Thoracic aorta (tissue), 2 donors: ENCODE measurements at regions not wholly inside any gene's neighbourhood (a gene's known extent, or its start where the extent isn't known, plus 50 kb on each side); places are given as distances from the start of the nearest gene placed in this dataset.

ENCODE experiments used
- ATAC-seq: fragments of 150-250 bp; one replicate; pipeline ENCODE4 v1.8.0; 2017; ENCODE audit warnings: low read depth; ENCODE audit not compliant: insufficient number of reproducible peaks, low FRiP score
- DNase-seq: peaks from one replicate; pipeline ENCODE4 v3.0.0-alpha.2; 2020; ENCODE audit warnings: low spot score
- H3K27ac ChIP-seq, 2 donors: fragments of 200-600 bp; sonication (generic); 1 replicate in 1 of 2; 2 replicates in 1 of 2; pipeline ENCODE4 v1.5.1; 2016; ENCODE audit warnings: mild to moderate bottlenecking in 2 of 2, moderate library complexity in 2 of 2
- H3K27me3 ChIP-seq: fragments of 200-600 bp; sonication (generic); replicated peaks from 2 replicates; pipeline ENCODE4 v1.6.0; 2016; ENCODE audit warnings: mild to moderate bottlenecking; ENCODE audit not compliant: insufficient read depth
- H3K36me3 ChIP-seq: fragments of 200-600 bp; sonication (generic); one replicate; pipeline ENCODE4 v1.5.1; 2016
- H3K4me1 ChIP-seq, 2 donors: fragments of 200-600 bp; sonication (generic); 1 replicate in 1 of 2; 2 replicates in 1 of 2; pipeline versions ENCODE4 v1.5.1 to v1.6.0; 2016; ENCODE audit warnings: low read depth in 2 of 2, mild to moderate bottlenecking in 1 of 2; ENCODE audit not compliant: control insufficient read depth in 1 of 2
- H3K4me3 ChIP-seq: fragments of 200-600 bp; sonication (generic); 2 replicates; pipeline ENCODE4 v1.5.1; 2016; ENCODE audit warnings: mild to moderate bottlenecking
- H3K9me3 ChIP-seq: fragments of 200-600 bp; sonication (generic); 2 replicates; pipeline ENCODE4 v1.5.1; 2016
- TF ChIP-seq, protein P1 (sequence below): fragments of 200-600 bp; sonication (generic); IDR thresholded peaks from one replicate; pipeline ENCODE4 v1.5.1; 2019; ENCODE audit warnings: antibody characterized with exemption

- TF ChIP-seq, protein P1, sequence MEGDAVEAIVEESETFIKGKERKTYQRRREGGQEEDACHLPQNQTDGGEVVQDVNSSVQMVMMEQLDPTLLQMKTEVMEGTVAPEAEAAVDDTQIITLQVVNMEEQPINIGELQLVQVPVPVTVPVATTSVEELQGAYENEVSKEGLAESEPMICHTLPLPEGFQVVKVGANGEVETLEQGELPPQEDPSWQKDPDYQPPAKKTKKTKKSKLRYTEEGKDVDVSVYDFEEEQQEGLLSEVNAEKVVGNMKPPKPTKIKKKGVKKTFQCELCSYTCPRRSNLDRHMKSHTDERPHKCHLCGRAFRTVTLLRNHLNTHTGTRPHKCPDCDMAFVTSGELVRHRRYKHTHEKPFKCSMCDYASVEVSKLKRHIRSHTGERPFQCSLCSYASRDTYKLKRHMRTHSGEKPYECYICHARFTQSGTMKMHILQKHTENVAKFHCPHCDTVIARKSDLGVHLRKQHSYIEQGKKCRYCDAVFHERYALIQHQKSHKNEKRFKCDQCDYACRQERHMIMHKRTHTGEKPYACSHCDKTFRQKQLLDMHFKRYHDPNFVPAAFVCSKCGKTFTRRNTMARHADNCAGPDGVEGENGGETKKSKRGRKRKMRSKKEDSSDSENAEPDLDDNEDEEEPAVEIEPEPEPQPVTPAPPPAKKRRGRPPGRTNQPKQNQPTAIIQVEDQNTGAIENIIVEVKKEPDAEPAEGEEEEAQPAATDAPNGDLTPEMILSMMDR, result no peak
- DNase-seq, result no peak
- no peak overlapping the region for H3K27ac ChIP-seq
- no peaks in the 10 kb centered on the region for H3K27me3 ChIP-seq
- no peak overlapping the region for H3K4me3 ChIP-seq
- H3K9me3 ChIP-seq, result no peaks in the 10 kb centered on the region
- no peaks in the 10 kb centered on the region for H3K36me3 ChIP-seq
- no peaks in the 10 kb centered on the region for H3K4me1 ChIP-seq
- ATAC-seq, result no peak
Measured at GRCh38 chr3:64405211-64405835, 180.1 kb upstream of the PRICKLE2 start.

DNA sequence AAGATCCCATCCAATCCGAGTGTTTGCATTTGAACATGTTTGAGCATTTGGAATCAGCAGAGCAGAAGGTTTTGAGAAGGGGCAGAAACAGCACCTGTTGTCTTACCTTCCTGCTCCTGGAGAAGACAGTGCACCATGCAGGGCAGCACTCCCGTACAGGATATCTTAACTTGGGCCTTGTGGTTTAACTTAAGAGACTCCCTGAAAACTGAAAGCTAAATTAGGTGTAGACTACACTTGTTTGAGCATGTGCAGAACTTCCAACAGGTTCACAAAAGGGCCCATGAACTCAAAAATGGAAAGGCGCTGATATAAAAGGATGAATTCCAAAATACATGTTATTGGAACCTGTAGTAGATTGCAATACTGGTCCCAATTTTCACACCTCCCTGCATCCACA is 175.4 kb upstream of the PRICKLE2 start:
- TF ChIP-seq, protein P1, result no peak
- DNase-seq (no peak), ATAC-seq (no peak)
- Histone ChIP-seq H3K9me3 (no peaks in the 10 kb centered on the region), H3K27me3 (no peaks in the 10 kb centered on the region), H3K27ac (no peak overlapping the region), H3K36me3 (no peaks in the 10 kb centered on the region), H3K4me1 (no peaks in the 10 kb centered on the region), H3K4me3 (no peak overlapping the region)

DNA sequence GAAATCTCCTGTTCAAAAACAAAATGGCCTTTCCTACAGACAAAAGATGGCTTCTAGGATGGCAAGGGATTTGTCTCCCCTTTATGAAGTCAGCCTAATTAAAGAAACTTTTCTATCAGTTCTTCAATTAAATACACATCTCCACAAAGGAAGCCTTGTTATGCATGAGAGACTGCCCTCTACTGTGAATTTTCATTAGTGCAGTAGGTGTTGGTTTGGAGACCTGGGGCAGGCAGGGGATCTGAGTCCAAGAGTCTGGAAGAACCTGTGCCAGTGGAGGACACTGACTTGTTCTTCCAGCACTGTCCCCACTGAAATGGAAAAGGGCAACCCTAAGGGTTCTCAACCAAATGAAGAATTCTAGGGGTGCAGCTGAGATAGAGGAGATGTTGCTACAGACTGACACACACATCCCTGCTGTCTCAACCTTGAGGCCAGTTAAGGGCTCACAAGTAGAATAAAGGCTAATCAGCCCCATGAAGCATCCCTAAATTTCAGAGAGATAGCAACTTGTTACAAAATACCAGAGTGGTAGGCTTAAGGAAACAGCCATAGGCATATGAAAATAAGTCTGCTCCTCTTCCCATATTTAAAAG is 174.0 kb upstream of the PRICKLE2 start:
- Histone ChIP-seq H3K4me1 (no peaks in the 10 kb centered on the region), H3K27ac (no peak overlapping the region), H3K36me3 (no peaks in the 10 kb centered on the region), H3K9me3 (no peaks in the 10 kb centered on the region), H3K27me3 (no peaks in the 10 kb centered on the region), H3K4me3 (no peak overlapping the region)
- TF ChIP-seq, protein P1, result peak; percentile 69
- ATAC-seq, result peak; percentile 62
- no peak for DNase-seq

DNA sequence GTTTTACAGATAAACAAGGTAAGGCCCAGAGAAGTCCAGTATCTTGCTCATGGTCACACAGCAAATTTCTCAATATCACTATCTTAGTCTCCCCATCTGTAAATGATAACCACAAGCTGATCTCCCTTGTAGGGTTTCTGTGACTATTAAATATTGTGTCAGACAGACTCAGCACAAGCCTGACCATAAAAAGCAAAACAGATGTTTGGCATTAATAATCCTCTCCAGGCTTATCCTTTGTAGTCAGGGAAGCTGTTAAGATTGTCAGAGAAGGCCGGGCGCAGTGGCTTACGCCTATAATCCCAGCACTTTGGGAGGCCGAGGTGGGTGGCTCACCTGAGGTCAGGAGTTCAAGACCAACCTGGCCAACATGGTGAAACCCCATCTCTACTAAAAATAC is 173.2 kb upstream of the PRICKLE2 start:
- Histone ChIP-seq H3K36me3 (no peaks in the 10 kb centered on the region), H3K27ac (no peak overlapping the region), H3K9me3 (no peaks in the 10 kb centered on the region), H3K4me1 (no peaks in the 10 kb centered on the region), H3K27me3 (no peaks in the 10 kb centered on the region), H3K4me3 (no peak overlapping the region)
- TF ChIP-seq, protein P1, result no peak
- DNase-seq (no peak), ATAC-seq (no peak)

DNA sequence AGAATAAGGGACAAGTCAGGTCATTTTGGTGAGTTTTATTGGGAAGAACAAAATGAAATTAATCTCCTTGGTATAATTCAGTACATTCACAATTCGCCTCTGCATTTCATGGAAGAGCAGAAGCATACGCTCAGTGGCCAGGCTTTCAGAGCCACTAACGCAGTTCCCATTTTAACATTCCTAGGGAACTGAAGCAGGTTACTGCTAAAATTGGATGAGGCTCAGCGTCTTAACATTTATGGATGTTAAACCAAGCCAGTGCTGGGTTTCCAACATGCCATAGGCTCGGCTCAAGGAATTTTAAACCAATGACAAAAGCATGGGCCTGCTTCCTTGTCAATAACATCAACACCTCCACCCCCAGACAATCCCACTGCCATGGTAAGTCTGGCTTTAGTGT is 172.7 kb upstream of the PRICKLE2 start:
- TF ChIP-seq, protein P1, result no peak
- DNase-seq, result no peak
- H3K4me3 ChIP-seq, result no peak overlapping the region
- no peaks in the 10 kb centered on the region for H3K36me3 ChIP-seq
- no peak overlapping the region for H3K27ac ChIP-seq
- no peaks in the 10 kb centered on the region for H3K9me3 ChIP-seq
- no peaks in the 10 kb centered on the region for H3K4me1 ChIP-seq
- no peaks in the 10 kb centered on the region for H3K27me3 ChIP-seq
- ATAC-seq, result no peak
